ENCODE measurements at regions not wholly inside any gene's neighbourhood (a gene's known extent, or its start where the extent isn't known, plus 50 kb on each side); places are given as distances from the start of the nearest gene placed in this dataset.

- TF ChIP-seq CTCF (conservative IDR thresholded peaks at IDR 0.05; ENCODE audit: low read depth, low read length) (no peak), SMC3 (IDR thresholded peaks at IDR 0.05; ENCODE audit: low read depth, low read length) (no peak), NFE2L2 (IDR thresholded peaks at IDR 0.05; ENCODE audit: low read depth, low read length) (no peak), MAFK (IDR thresholded peaks at IDR 0.05; ENCODE audit: low read depth, low read length) (no peak), POLR2A (IDR thresholded peaks at IDR 0.05; ENCODE audit: low read depth, low read length) (no peak), ELK1 (IDR thresholded peaks at IDR 0.05; ENCODE audit: borderline replicate concordance, low read depth, low read length) (no peak), CEBPB (IDR thresholded peaks at IDR 0.05; ENCODE audit: low read depth, low read length) (no peak), RFX5 (IDR thresholded peaks at IDR 0.05; ENCODE audit: low read depth, low read length) (no peak), RAD21 (IDR thresholded peaks at IDR 0.05; ENCODE audit: low read length) (no peak), FOS (IDR thresholded peaks at IDR 0.05; ENCODE audit: low read depth, low read length) (no peak), CHD1 (IDR thresholded peaks at IDR 0.05; ENCODE audit: low read depth, low read length) (no peak), BHLHE40 (IDR thresholded peaks at IDR 0.05; ENCODE audit: low read depth, low read length) (no peak)
These were observed 275.6 kb downstream of the XXYLT1 start for GRCh38 chr3:194995334-194995733.

Measured in IMR-90 (cell line).